Calu3 (cell line): ENCODE measurements at regions not wholly inside any gene's neighbourhood (a gene's known extent, or its start where the extent isn't known, plus 50 kb on each side); places are given as distances from the start of the nearest gene placed in this dataset.

Source experiments
- BruUV-seq: library from RNA; stranded (reverse); fragments of 400-500 nt; replicated peaks from 2 replicates; lab custom pipeline; 2021; lab: Mats Ljungman, UMichigan
- CTCF ChIA-PET: fragments of 300-600 bp; sonication (Branson Sonifier 250); formaldehyde crosslinking; loops from one replicate; lab custom pipeline; 2022; ENCODE audit warnings: antibody characterized with exemption; lab: Charles Lee
- DNase-seq: peaks from one replicate; pipeline ENCODE4 v3.0.0; 2022
- H3K27ac Mint-ChIP-seq: one replicate; pipeline ENCODE4 v1.8.0; 2022; ENCODE audit warnings: mixed read lengths; ENCODE audit not compliant: unreplicated experiment
- H3K27me3 Mint-ChIP-seq: one replicate; pipeline ENCODE4 v1.8.0; 2022; ENCODE audit warnings: mixed read lengths; ENCODE audit not compliant: unreplicated experiment
- H3K36me3 Mint-ChIP-seq: one replicate; pipeline ENCODE4 v1.8.0; 2022; ENCODE audit warnings: mild to moderate bottlenecking, moderate library complexity, mixed read lengths; ENCODE audit not compliant: insufficient read depth, unreplicated experiment
- H3K4me1 Mint-ChIP-seq: one replicate; pipeline ENCODE4 v1.8.0; 2022; ENCODE audit warnings: mild to moderate bottlenecking, low read depth, mixed read lengths; ENCODE audit not compliant: unreplicated experiment
- H3K4me3 Mint-ChIP-seq: one replicate; pipeline ENCODE4 v1.8.0; 2022; ENCODE audit warnings: mild to moderate bottlenecking, low read depth, moderate library complexity, mixed read lengths; ENCODE audit not compliant: unreplicated experiment
- H3K9me3 Mint-ChIP-seq: one replicate; pipeline ENCODE4 v1.8.0; 2022; ENCODE audit warnings: low read depth, mixed read lengths; ENCODE audit not compliant: unreplicated experiment
- CTCF ChIP-seq: fragments of 200-600 bp; IDR thresholded peaks from one replicate; pipeline ENCODE4 v1.8.0; 2022; ENCODE audit warnings: antibody characterized with exemption; ENCODE audit not compliant: unreplicated experiment
- intact Hi-C: fragments of 100-400 bp; cut with micrococcal nuclease; formaldehyde crosslinking; loops from one replicate; pipeline ENCODE4 v1.10.0; 2022; ENCODE audit not compliant: unreplicated experiment

GRCh38 chr2:23183733-23184132, 201.2 kb upstream of the KLHL29 start:
- BruUV-seq = no TSS peak
- CTCF ChIA-PET = no interaction called here
- H3K27me3 Mint-ChIP-seq = peaks cover 21% of the 10 kb centered on the region
- H3K4me1 Mint-ChIP-seq = no peaks in the 10 kb centered on the region
- H3K27ac Mint-ChIP-seq = no peak overlapping the region
- TF ChIP-seq CTCF = no peak
- no peaks in the 10 kb centered on the region for H3K9me3 Mint-ChIP-seq
- no peak overlapping the region for H3K4me3 Mint-ChIP-seq
- no peak for DNase-seq
- H3K36me3 Mint-ChIP-seq = no peaks in the 10 kb centered on the region
- intact Hi-C loops = no loop called here

- peaks cover under 1% of the 10 kb centered on the region for H3K9me3 Mint-ChIP-seq
- no TSS peak for BruUV-seq
- H3K27ac Mint-ChIP-seq = no peak overlapping the region
- H3K4me1 Mint-ChIP-seq = no peaks in the 10 kb centered on the region
- no peak for TF ChIP-seq CTCF
- peaks cover 19% of the 10 kb centered on the region for H3K27me3 Mint-ChIP-seq
- intact Hi-C loops = loop anchor here (2.0 to 5.0 kb wide), 3 partner anchors 54 to 264 kb away; no protein-coding TSS in a partner anchor
- no peaks in the 10 kb centered on the region for H3K36me3 Mint-ChIP-seq
- no peak overlapping the region for H3K4me3 Mint-ChIP-seq
- DNase-seq = no peak
- CTCF ChIA-PET = no interaction called here
Observed at GRCh38 chr2:23198316-23199114, 186.5 kb upstream of the KLHL29 start.

GRCh38 chr2:23199115-23199918, 185.7 kb upstream of the KLHL29 start:
- peak; percentile 67 for TF ChIP-seq CTCF
- Mint-ChIP-seq H3K9me3 (peaks cover 2% of the 10 kb centered on the region), H3K4me1 (no peaks in the 10 kb centered on the region), H3K27me3 (peaks cover 16% of the 10 kb centered on the region), H3K36me3 (no peaks in the 10 kb centered on the region), H3K27ac (no peak overlapping the region), H3K4me3 (no peak overlapping the region)
- CTCF ChIA-PET = no interaction called here
- peak; percentile 43 for DNase-seq
- intact Hi-C loops = loop anchor here (2.0 to 5.0 kb wide), 3 partner anchors 53 to 263 kb away; no protein-coding TSS in a partner anchor
- no TSS peak for BruUV-seq

- peaks cover 2% of the 10 kb centered on the region for H3K9me3 Mint-ChIP-seq
- CTCF ChIA-PET = no interaction called here
Observed at GRCh38 chr2:23200068-23200786, 184.8 kb upstream of the KLHL29 start.

More at GRCh38 chr2:23200068-23200786, 184.8 kb upstream of the KLHL29 start:
- Mint-ChIP-seq H3K4me1 (no peaks in the 10 kb centered on the region), H3K27ac (no peak overlapping the region), H3K4me3 (no peak overlapping the region), H3K36me3 (no peaks in the 10 kb centered on the region), H3K27me3 (peaks cover 16% of the 10 kb centered on the region)
- no TSS peak for BruUV-seq
- no peak for DNase-seq
- TF ChIP-seq CTCF = no peak
- intact Hi-C loops = no loop called here
